ENCODE measurements at regions not wholly inside any gene's neighbourhood (a gene's known extent, or its start where the extent isn't known, plus 50 kb on each side); places are given as distances from the start of the nearest gene placed in this dataset.

- TF ChIP-seq POLR2A (IDR thresholded peaks at IDR 0.05) (no peak), CTCF (IDR thresholded peaks at IDR 0.05) (no peak)
These were observed 300.0 kb upstream of the PUDP start for GRCh38 chrX:7447801-7448499.

All from body of pancreas (tissue), 4 donors.